SU-DHL-6 (cell line): ENCODE measurements at regions not wholly inside any gene's neighbourhood (a gene's known extent, or its start where the extent isn't known, plus 50 kb on each side); places are given as distances from the start of the nearest gene placed in this dataset.

Experiments used
- EZH2phosphoT487 ChIP-seq: fragments of 200-600 bp; sonication (generic), shearing (Covaris generic); conservative IDR thresholded peaks from 2 replicates; pipeline ENCODE4 v1.6.1; 2018; ENCODE audit warnings: mild to moderate bottlenecking, antibody characterized with exemption, low read length, moderate library complexity, mixed read lengths
- TF ChIP-seq, protein P1 (sequence below): fragments of 200-600 bp; sonication (generic); IDR thresholded peaks from one replicate; pipeline ENCODE4 v1.5.1; 2017; ENCODE audit warnings: antibody characterized with exemption, mild to moderate bottlenecking, low read length, moderate library complexity; ENCODE audit not compliant: insufficient read depth, poor library complexity, severe bottlenecking

- TF ChIP-seq, protein P1, sequence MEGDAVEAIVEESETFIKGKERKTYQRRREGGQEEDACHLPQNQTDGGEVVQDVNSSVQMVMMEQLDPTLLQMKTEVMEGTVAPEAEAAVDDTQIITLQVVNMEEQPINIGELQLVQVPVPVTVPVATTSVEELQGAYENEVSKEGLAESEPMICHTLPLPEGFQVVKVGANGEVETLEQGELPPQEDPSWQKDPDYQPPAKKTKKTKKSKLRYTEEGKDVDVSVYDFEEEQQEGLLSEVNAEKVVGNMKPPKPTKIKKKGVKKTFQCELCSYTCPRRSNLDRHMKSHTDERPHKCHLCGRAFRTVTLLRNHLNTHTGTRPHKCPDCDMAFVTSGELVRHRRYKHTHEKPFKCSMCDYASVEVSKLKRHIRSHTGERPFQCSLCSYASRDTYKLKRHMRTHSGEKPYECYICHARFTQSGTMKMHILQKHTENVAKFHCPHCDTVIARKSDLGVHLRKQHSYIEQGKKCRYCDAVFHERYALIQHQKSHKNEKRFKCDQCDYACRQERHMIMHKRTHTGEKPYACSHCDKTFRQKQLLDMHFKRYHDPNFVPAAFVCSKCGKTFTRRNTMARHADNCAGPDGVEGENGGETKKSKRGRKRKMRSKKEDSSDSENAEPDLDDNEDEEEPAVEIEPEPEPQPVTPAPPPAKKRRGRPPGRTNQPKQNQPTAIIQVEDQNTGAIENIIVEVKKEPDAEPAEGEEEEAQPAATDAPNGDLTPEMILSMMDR = no peak
- no peak for TF ChIP-seq EZH2phosphoT487
Measured at GRCh38 chr4:186351668-186352194, 85.7 kb downstream of the F11 start.
